Liver (tissue), 8 donors: ENCODE measurements at regions not wholly inside any gene's neighbourhood (a gene's known extent, or its start where the extent isn't known, plus 50 kb on each side); places are given as distances from the start of the nearest gene placed in this dataset.

Source experiments
- DNase-seq: peaks from one replicate; pipeline ENCODE4 v3.0.0-alpha.2; 2017; ENCODE audit warnings: low spot score
- H3K27ac ChIP-seq, 2 donors: one replicate each; pipeline ENCODE4 v1.7.0; 2013; ENCODE audit warnings: inconsistent platforms in 2 of 2, low read length in 2 of 2, control low read depth in 1 of 2, low read depth in 1 of 2, mild to moderate bottlenecking in 1 of 2
- H3K27me3 ChIP-seq, 4 donors: one replicate each; pipeline versions ENCODE4 v1.6.1 to v1.7.0; 2013; ENCODE audit warnings: low read length in 3 of 4, inconsistent platforms in 1 of 4, mild to moderate bottlenecking in 1 of 4, moderate library complexity in 1 of 4; ENCODE audit not compliant: control insufficient read depth in 4 of 4, insufficient read depth in 4 of 4
- H3K36me3 ChIP-seq, 4 donors: one replicate each; pipeline versions ENCODE4 v1.6.1 to v1.7.0; 2013; ENCODE audit warnings: low read length in 3 of 4, mild to moderate bottlenecking in 3 of 4, low read depth in 1 of 4, moderate library complexity in 1 of 4; ENCODE audit not compliant: control insufficient read depth in 4 of 4, insufficient read depth in 3 of 4
- H3K4me1 ChIP-seq, 4 donors: one replicate each; pipeline versions ENCODE4 v1.6.1 to v1.7.0; 2013; ENCODE audit warnings: low read length in 3 of 4, mild to moderate bottlenecking in 3 of 4, moderate library complexity in 1 of 4; ENCODE audit not compliant: control insufficient read depth in 4 of 4, insufficient read depth in 4 of 4
- H3K4me3 ChIP-seq, 3 donors: one replicate each; pipeline versions ENCODE4 v1.6.1 to v1.7.0; 2013; ENCODE audit warnings: low read length in 3 of 3, control low read depth in 1 of 3, low read depth in 1 of 3, mild to moderate bottlenecking in 1 of 3
- H3K9ac ChIP-seq, 2 donors: one replicate each; pipeline ENCODE4 v1.7.0; 2013; ENCODE audit warnings: low read length in 2 of 2, mild to moderate bottlenecking in 2 of 2, moderate library complexity in 2 of 2, control low read depth in 1 of 2, low read depth in 1 of 2
- H3K9me3 ChIP-seq, 4 donors: one replicate each; pipeline versions ENCODE4 v1.6.1 to v1.7.0; 2013; ENCODE audit warnings: low read length in 3 of 4; ENCODE audit not compliant: control insufficient read depth in 4 of 4
- EGR1 ChIP-seq, 2 donors: IDR thresholded peaks; 2 replicates each; pipeline ENCODE4 v1.6.1; 2016 to 2018; ENCODE audit warnings: antibody characterized with exemption in 2 of 2, low read depth in 2 of 2
- FOXA1 ChIP-seq: IDR thresholded peaks from 2 replicates; pipeline ENCODE4 v1.6.1; 2016; ENCODE audit warnings: antibody characterized with exemption
- FOXA2 ChIP-seq: IDR thresholded peaks from 2 replicates; pipeline ENCODE4 v1.6.1; 2016; ENCODE audit warnings: antibody characterized with exemption
- GABPA ChIP-seq, 2 donors: IDR thresholded peaks in 1 of 2; conservative IDR thresholded peaks in 1 of 2; 2 replicates each; pipeline ENCODE4 v1.6.1; 2016; ENCODE audit warnings: antibody characterized with exemption in 2 of 2, mild to moderate bottlenecking in 1 of 2, moderate library complexity in 1 of 2
- HNF4A ChIP-seq, 2 donors: conservative IDR thresholded peaks; 2 replicates each; pipeline ENCODE4 v1.6.1; 2016; ENCODE audit warnings: antibody characterized with exemption in 2 of 2, mild to moderate bottlenecking in 2 of 2
- HNF4G ChIP-seq: IDR thresholded peaks from 2 replicates; pipeline ENCODE4 v1.6.1; 2016; ENCODE audit warnings: antibody characterized with exemption
- JUND ChIP-seq, 2 donors: IDR thresholded peaks; 2 replicates each; pipeline ENCODE4 v1.6.1; 2016; ENCODE audit warnings: antibody characterized with exemption in 2 of 2
- NR2F2 ChIP-seq: IDR thresholded peaks from 2 replicates; pipeline ENCODE4 v1.6.1; 2016; ENCODE audit warnings: antibody characterized with exemption
- RAD21 ChIP-seq, 2 donors: IDR thresholded peaks; 2 replicates each; pipeline ENCODE4 v1.6.1; 2016; ENCODE audit warnings: antibody characterized with exemption in 2 of 2, mild to moderate bottlenecking in 2 of 2
- RXRA ChIP-seq, 2 donors: IDR thresholded peaks; 2 replicates each; pipeline ENCODE4 v1.6.1; 2017 to 2018; ENCODE audit warnings: antibody characterized with exemption in 2 of 2, mild to moderate bottlenecking in 1 of 2
- SP1 ChIP-seq: IDR thresholded peaks from 2 replicates; pipeline ENCODE4 v1.6.1; 2018; ENCODE audit warnings: antibody characterized with exemption, mild to moderate bottlenecking
- TAF1 ChIP-seq: conservative IDR thresholded peaks from 2 replicates; pipeline ENCODE4 v1.6.1; 2016; ENCODE audit warnings: antibody characterized with exemption, mild to moderate bottlenecking
- whole genome bisulfite sequencing: extraction: QIAGEN DNeasy Blood & Tissue Kit; methylation state at CpG from one replicate; pipeline ENCODE4 v1.1.7; 2013; 5-methylcytosine and 5-hydroxymethylcytosine counted together
- TF ChIP-seq, protein P1 (sequence below): IDR thresholded peaks from 2 replicates; pipeline ENCODE4 v1.6.1; 2016; ENCODE audit warnings: antibody characterized with exemption
- TF ChIP-seq, protein P2 (sequence below): IDR thresholded peaks from 2 replicates; pipeline ENCODE4 v1.6.1; 2016; ENCODE audit warnings: antibody characterized with exemption
- TF ChIP-seq, protein P3 (sequence below): fragments of 150-350 bp; IDR thresholded peaks from 2 replicates; pipeline ENCODE4 v1.5.1; 2017; ENCODE audit warnings: improper control_type of control experiment, low read depth, low read length; ENCODE audit not compliant: missing input control
- TF ChIP-seq, protein P4 (sequence below): IDR thresholded peaks from 2 replicates; pipeline ENCODE4 v1.6.1; 2016; ENCODE audit warnings: antibody characterized with exemption, mild to moderate bottlenecking
- TF ChIP-seq, protein P5 (sequence below): IDR thresholded peaks from 2 replicates; pipeline ENCODE4 v1.6.1; 2016; ENCODE audit warnings: antibody characterized with exemption
- donor health status: healthy.
- donor health status: healthy.
- donor health status: healthy.
- donor health status: healthy.
- donor health status: healthy.

DNA sequence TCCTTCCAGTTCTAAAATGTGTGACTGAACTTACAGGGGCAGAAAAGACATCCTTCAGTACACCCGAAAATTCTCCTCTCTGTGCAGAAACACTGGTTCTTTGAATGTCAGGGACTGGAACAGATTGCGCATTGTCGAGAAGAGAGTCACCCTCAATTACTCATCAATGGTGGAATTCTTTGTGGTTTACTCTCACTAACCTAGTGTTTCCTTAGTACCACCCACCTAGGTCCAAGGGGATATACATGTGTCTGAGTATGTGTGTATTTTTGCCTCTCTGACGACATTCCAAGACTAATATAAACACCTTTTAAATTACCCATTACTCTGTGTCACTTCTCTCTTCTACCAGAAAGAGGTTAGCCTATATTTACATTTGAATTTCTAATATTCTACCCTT lies 660.8 kb downstream of the TLE1 start:
- Histone ChIP-seq H3K27me3 (no peaks in the 10 kb centered on the region), H3K36me3 (no peaks in the 10 kb centered on the region), H3K9me3 (no peaks in the 10 kb centered on the region), H3K27ac (no peak overlapping the region), H3K9ac (no peak overlapping the region), H3K4me1 (peaks cover 0 to 2% (median 0%) of the 10 kb centered on the region in 4 donors), H3K4me3 (no peak overlapping the region)
- DNase-seq, result no peak
- TF ChIP-seq RXRA (IDR thresholded peaks at IDR 0.05) (no peak), TAF1 (no peak), EGR1 (IDR thresholded peaks at IDR 0.05; ENCODE audit: low read depth in 2 of 2) (no peak), GABPA (IDR thresholded peaks at IDR 0.05 in 1 of 2, conservative IDR thresholded peaks at IDR 0.05 in 1 of 2) (no peak), HNF4A (conservative IDR thresholded peaks at IDR 0.05) (no peak), RAD21 (IDR thresholded peaks at IDR 0.05) (no peak), JUND (IDR thresholded peaks at IDR 0.05) (no peak), FOXA2 (no peak), FOXA1 (no peak)
- TF ChIP-seq, protein P1, sequence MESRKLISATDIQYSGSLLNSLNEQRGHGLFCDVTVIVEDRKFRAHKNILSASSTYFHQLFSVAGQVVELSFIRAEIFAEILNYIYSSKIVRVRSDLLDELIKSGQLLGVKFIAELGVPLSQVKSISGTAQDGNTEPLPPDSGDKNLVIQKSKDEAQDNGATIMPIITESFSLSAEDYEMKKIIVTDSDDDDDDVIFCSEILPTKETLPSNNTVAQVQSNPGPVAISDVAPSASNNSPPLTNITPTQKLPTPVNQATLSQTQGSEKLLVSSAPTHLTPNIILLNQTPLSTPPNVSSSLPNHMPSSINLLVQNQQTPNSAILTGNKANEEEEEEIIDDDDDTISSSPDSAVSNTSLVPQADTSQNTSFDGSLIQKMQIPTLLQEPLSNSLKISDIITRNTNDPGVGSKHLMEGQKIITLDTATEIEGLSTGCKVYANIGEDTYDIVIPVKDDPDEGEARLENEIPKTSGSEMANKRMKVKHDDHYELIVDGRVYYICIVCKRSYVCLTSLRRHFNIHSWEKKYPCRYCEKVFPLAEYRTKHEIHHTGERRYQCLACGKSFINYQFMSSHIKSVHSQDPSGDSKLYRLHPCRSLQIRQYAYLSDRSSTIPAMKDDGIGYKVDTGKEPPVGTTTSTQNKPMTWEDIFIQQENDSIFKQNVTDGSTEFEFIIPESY, result no peak
- TF ChIP-seq, protein P2, sequence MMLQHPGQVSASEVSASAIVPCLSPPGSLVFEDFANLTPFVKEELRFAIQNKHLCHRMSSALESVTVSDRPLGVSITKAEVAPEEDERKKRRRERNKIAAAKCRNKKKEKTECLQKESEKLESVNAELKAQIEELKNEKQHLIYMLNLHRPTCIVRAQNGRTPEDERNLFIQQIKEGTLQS, result no peak
- TF ChIP-seq, protein P3, sequence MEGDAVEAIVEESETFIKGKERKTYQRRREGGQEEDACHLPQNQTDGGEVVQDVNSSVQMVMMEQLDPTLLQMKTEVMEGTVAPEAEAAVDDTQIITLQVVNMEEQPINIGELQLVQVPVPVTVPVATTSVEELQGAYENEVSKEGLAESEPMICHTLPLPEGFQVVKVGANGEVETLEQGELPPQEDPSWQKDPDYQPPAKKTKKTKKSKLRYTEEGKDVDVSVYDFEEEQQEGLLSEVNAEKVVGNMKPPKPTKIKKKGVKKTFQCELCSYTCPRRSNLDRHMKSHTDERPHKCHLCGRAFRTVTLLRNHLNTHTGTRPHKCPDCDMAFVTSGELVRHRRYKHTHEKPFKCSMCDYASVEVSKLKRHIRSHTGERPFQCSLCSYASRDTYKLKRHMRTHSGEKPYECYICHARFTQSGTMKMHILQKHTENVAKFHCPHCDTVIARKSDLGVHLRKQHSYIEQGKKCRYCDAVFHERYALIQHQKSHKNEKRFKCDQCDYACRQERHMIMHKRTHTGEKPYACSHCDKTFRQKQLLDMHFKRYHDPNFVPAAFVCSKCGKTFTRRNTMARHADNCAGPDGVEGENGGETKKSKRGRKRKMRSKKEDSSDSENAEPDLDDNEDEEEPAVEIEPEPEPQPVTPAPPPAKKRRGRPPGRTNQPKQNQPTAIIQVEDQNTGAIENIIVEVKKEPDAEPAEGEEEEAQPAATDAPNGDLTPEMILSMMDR, result no peak
- TF ChIP-seq, protein P4, sequence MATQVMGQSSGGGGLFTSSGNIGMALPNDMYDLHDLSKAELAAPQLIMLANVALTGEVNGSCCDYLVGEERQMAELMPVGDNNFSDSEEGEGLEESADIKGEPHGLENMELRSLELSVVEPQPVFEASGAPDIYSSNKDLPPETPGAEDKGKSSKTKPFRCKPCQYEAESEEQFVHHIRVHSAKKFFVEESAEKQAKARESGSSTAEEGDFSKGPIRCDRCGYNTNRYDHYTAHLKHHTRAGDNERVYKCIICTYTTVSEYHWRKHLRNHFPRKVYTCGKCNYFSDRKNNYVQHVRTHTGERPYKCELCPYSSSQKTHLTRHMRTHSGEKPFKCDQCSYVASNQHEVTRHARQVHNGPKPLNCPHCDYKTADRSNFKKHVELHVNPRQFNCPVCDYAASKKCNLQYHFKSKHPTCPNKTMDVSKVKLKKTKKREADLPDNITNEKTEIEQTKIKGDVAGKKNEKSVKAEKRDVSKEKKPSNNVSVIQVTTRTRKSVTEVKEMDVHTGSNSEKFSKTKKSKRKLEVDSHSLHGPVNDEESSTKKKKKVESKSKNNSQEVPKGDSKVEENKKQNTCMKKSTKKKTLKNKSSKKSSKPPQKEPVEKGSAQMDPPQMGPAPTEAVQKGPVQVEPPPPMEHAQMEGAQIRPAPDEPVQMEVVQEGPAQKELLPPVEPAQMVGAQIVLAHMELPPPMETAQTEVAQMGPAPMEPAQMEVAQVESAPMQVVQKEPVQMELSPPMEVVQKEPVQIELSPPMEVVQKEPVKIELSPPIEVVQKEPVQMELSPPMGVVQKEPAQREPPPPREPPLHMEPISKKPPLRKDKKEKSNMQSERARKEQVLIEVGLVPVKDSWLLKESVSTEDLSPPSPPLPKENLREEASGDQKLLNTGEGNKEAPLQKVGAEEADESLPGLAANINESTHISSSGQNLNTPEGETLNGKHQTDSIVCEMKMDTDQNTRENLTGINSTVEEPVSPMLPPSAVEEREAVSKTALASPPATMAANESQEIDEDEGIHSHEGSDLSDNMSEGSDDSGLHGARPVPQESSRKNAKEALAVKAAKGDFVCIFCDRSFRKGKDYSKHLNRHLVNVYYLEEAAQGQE, result no peak
- 85% methylated on average over 4 of the region's 4 CpGs for WGBS

GRCh38 chr9:81022177-81022576 lies 667.2 kb downstream of the TLE1 start:
- H3K36me3 ChIP-seq, result no peaks in the 10 kb centered on the region
- H3K27me3 ChIP-seq, result no peaks in the 10 kb centered on the region
- no peak overlapping the region for H3K4me3 ChIP-seq
- no peak for DNase-seq
- H3K9me3 ChIP-seq, result no peaks in the 10 kb centered on the region
- H3K9ac ChIP-seq, result no peak overlapping the region
- WGBS, result 51% methylated on average over 3 of the region's 3 CpGs
- H3K4me1 ChIP-seq, result peaks cover 0 to 2% (median 0%) of the 10 kb centered on the region in 4 donors
- no peak overlapping the region for H3K27ac ChIP-seq
- TF ChIP-seq NR2F2 (no peak), EGR1 (IDR thresholded peaks at IDR 0.05; ENCODE audit: low read depth in 2 of 2) (no peak), SP1 (no peak), TAF1 (no peak), RXRA (IDR thresholded peaks at IDR 0.05) (no peak), HNF4G (no peak), HNF4A (conservative IDR thresholded peaks at IDR 0.05) (no peak), FOXA1 (no peak), FOXA2 (no peak)
- TF ChIP-seq, protein P5, sequence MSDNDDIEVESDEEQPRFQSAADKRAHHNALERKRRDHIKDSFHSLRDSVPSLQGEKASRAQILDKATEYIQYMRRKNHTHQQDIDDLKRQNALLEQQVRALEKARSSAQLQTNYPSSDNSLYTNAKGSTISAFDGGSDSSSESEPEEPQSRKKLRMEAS, result no peak
- TF ChIP-seq, protein P1, result no peak
- TF ChIP-seq, protein P4, result no peak
- TF ChIP-seq, protein P2, result no peak
